NCI-H774 (cell line): ENCODE measurements at regions not wholly inside any gene's neighbourhood (a gene's known extent, or its start where the extent isn't known, plus 50 kb on each side); places are given as distances from the start of the nearest gene placed in this dataset.
"Not testable (repeated sequence)": the region's sequence is repeated elsewhere in the genome, so short reads cannot be mapped to it uniquely, and the experiment has no call there.

ENCODE experiments used
- DNase-seq: peaks from one replicate; lab custom pipeline; 2025; lab: John Stamatoyannopoulos, UW

GRCh38 chr4:29117231-29117722 is 1602.9 kb upstream of the PCDH7 start:
- DNase-seq, result not testable (repeated sequence)

- no peak for DNase-seq
Measured at GRCh38 chr4:29121586-29121985, 1598.6 kb upstream of the PCDH7 start.

DNA sequence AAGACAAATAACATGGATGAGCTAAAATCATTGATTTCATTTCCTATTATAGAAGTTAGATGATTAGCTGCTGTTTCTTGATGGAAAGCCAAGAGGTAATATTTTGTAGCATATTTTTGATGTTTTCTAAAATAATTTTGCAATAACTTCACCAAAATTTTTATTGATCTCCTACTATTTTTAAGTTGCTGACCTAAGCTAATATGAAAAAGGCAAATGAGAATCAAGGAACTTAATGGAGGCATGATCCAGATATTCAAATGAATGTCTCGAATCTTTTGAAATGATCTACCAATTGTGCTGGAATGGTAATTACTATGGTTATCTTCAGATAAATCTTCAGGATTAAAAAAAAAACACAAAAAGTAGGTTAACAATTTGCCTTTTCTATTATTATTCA is 1591.4 kb upstream of the PCDH7 start:
- no peak for DNase-seq

DNA sequence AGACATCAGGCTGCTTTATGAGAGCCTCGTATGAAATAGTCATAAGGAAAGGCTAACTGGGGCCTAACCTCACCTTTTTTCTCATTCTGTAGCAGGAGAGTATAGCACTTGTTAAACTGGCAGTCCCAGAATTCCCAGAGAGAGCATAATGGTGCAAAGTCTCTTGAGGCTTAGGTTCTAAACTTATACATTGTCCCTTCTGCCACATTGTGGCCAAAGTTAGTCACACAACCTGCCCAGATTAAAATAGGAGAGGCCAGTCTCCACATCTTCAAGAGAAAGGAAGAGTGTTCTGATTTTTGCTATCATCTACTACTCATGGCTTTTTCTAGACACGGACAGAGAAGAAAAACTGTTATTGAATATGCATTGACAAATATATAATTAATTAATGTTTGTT is 1588.9 kb upstream of the PCDH7 start:
- no peak for DNase-seq

GRCh38 chr4:29142708-29143107 is 1577.5 kb upstream of the PCDH7 start:
- no peak for DNase-seq

GRCh38 chr4:29151584-29151983 is 1568.6 kb upstream of the PCDH7 start:
- DNase-seq, result no peak

- DNase-seq, result no peak
Measured at GRCh38 chr4:29153642-29154041, 1566.5 kb upstream of the PCDH7 start.

DNA sequence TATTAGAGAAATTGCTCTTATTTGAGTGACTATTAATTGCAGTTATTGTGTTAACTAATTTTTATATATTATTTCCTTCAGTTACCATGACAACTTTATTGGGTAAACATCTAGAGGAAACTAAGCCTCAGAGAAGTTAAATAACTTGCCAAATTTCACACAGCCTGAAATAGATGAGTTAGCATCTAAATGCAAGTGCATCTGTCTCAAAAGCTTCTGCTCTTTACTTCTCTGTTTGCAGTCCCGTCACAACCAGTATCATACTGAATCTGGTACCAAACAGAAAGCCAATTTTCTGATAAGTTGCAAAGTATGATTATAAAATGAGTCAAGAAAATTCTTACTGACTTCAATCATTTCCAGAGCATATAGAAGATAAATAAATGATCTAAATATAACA is 1544.9 kb upstream of the PCDH7 start:
- no peak for DNase-seq

DNA sequence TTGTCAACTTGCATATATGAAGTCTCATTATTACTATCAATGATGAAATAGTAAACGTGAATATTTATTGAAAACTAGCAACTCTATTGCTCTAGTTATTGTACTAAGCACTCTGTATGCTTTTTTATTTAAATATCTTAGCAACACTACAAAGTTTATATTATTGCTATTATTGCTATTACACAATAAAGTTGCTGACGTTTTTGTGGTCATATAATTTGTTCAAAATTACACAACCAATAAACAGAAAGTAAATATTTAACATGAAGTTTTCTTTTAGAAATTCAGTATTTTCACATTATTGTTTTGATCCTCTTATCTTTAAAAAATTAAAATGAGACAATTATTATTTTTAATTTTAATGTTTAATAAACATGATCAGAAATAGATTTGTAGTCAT is 1521.1 kb upstream of the PCDH7 start:
- no peak for DNase-seq

DNA sequence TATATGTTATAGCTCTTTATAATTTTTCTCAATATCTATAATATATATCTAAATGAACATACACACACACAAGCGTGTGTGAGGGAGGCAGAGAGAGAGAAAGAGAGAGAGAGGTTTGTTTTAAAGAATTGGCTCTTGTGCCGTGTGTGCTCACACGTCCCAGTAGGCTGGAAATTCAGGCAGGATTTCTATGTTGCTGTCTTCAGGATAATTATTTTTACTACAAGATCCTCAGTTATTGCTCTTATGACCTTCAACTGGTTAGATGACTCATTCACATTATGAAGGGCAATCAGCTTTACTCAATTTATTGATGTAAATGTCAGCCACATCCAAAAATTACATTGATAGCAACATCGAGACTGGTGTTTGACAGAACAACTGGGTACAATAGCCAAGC is 1520.7 kb upstream of the PCDH7 start:
- DNase-seq, result no peak

DNA sequence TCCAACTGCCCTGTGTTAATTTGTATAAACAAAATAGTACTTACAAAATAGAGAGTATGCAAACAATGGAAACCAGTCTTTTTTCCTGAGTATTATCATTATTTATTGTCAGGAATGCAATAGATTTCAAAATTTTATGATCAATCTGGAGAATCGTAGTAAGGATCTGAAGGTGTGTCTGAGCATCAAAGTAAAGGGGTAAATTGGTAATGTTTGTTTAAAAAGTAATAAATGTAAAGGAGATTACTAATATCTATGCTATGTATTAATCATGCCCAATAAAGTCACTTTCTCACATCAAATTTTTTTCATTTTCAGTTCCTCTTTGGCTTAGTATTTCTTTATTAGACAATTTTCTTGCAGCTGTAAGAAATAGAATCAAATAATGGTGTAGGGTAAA is 1507.1 kb upstream of the PCDH7 start:
- no peak for DNase-seq

DNA sequence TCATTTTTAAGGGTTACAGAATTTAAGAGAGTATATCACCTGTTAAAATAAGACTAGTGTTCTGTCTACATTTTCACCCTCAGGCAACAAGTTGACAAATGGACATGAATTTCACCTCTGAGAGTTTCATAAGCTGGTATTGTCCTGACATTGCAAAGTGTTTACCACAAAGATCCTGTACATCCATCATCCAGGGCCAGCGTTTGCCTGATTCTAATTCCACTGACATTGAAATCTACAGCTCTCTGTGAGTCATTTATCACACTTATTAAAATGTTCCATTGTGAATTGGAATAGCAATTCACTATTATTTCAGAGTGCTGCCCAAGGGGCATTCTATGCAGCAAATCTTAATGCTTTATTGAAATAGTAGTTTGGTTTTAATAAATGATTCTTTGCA is 1499.4 kb upstream of the PCDH7 start:
- DNase-seq, result no peak

GRCh38 chr4:29224911-29225310 is 1495.3 kb upstream of the PCDH7 start:
- no peak for DNase-seq

- DNase-seq, result no peak
Measured at GRCh38 chr4:29240641-29241040, 1479.5 kb upstream of the PCDH7 start.

GRCh38 chr4:29243054-29243453 is 1477.1 kb upstream of the PCDH7 start:
- DNase-seq, result no peak

GRCh38 chr4:29243851-29244250 is 1476.3 kb upstream of the PCDH7 start:
- no peak for DNase-seq

DNA sequence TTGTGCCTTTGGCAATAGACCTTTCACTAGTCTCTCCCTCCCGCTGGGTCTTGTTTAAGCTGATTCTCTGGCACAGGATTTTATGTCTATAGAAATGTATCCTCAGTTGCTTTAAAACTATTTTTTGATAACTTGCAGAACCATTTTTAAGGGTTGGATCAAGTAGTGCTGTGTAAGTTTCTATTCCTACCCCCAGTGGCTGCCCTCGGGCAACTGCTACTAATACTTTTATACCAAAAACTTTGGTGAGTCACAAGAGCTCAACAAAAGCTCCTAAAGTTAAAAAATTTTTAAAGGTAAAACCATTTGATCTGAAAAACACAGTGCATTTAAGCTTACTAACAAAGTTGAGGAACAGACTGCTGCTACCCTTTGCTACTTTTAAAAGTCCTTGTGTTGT is 1460.6 kb upstream of the PCDH7 start:
- no peak for DNase-seq

- no peak for DNase-seq
Measured at GRCh38 chr4:29262986-29263385, 1457.2 kb upstream of the PCDH7 start.

- peak; percentile 61 for DNase-seq
Measured at GRCh38 chr4:29276150-29276549, 1444.0 kb upstream of the PCDH7 start.

GRCh38 chr4:29277381-29277780 is 1442.8 kb upstream of the PCDH7 start:
- no peak for DNase-seq

GRCh38 chr4:29278585-29278984 is 1441.6 kb upstream of the PCDH7 start:
- DNase-seq, result no peak

DNA sequence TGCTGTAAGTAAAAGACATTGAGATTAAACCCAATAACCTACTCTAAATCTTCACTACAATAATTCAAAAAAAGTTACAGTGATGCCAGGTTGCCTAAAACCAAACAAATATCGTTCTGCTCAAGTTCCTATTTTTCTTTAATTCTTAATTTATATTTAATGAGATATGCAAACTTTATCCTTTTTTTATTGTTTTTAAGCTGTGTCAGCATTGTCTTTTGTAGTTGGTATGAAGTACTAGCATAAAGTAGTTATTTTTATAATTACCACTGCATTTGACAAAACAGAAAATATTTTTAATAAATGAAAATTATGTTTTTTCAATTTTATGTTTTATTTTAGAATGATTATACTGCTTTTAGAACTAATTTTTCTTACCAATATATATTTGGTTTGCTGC is 1431.1 kb upstream of the PCDH7 start:
- no peak for DNase-seq

DNA sequence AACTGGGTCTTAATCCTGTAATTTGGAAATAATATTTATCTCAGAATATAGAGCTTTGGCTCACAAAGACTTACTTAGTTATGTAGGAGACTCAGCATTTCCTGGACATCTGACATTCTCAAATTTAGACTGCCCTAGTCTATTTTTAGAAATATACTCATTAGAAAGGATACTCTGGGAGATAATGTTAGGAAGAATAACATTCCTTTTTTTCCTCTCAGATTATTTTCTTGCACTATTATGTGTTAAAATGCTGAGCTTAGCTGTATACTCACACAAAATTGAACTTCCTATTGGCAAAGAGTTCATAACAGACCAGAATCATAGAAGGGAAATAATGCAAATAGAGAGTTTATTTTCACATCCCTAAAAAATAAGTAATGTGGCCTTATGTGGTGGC is 1424.9 kb upstream of the PCDH7 start:
- DNase-seq, result no peak

GRCh38 chr4:29304595-29304994 is 1415.6 kb upstream of the PCDH7 start:
- DNase-seq, result no peak

DNA sequence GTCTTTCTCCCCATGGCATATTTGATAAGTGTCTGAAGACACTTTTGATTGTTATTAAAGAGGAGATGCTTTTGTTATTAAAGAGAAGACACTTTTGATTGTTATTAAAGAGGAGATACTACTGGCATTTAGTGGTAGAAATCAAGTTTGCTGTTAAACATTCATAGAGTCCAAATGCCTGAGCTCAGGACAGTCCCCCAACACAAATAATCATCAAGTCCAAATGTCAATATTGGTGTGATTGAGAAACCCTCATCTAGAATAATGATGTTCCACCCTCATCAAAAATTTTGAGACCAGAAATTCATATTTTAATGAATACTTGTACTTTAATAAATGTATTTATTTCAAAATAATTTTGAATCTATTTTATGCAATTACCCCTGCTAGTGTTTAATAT is 1412.9 kb upstream of the PCDH7 start:
- DNase-seq, result no peak
